Gastrocnemius medialis (tissue), 4 donors: ENCODE measurements at regions not wholly inside any gene's neighbourhood (a gene's known extent, or its start where the extent isn't known, plus 50 kb on each side); places are given as distances from the start of the nearest gene placed in this dataset.

Source experiments
- ATAC-seq, 2 donors: fragments of 150-250 bp; one replicate each; pipeline ENCODE4 v1.9.1; 2016
- DNase-seq, 2 donors: peaks; one replicate each; pipeline ENCODE4 v3.0.0-alpha.2; 2019
- H3K27ac ChIP-seq, 4 donors: fragments of 200-600 bp; sonication (generic); 1 replicate in 1 of 4; 2 replicates in 3 of 4; pipeline ENCODE4 v1.5.1; 2016 to 2018; ENCODE audit warnings: mild to moderate bottlenecking in 2 of 4, moderate library complexity in 1 of 4
- H3K27me3 ChIP-seq, 3 donors: fragments of 200-600 bp; sonication (generic) in 2 of 3; 1 replicate in 1 of 3; 2 replicates in 2 of 3; pipeline versions ENCODE4 v1.5.1 to v1.6.0; 2016 to 2019; ENCODE audit warnings: mild to moderate bottlenecking in 1 of 3, moderate library complexity in 1 of 3
- H3K36me3 ChIP-seq, 2 donors: fragments of 200-600 bp; sonication (generic) in 1 of 2; one replicate each; pipeline ENCODE4 v1.5.1; 2017 to 2018
- H3K4me1 ChIP-seq, 2 donors: fragments of 200-600 bp; sonication (generic) in 1 of 2; one replicate each; pipeline ENCODE4 v1.5.1; 2016 to 2017; ENCODE audit warnings: mild to moderate bottlenecking in 2 of 2
- H3K4me3 ChIP-seq, 4 donors: fragments of 200-600 bp; sonication (generic) in 3 of 4; 1 replicate in 1 of 4; 2 replicates in 3 of 4; pipeline ENCODE4 v1.5.1; 2016 to 2019; ENCODE audit warnings: mild to moderate bottlenecking in 2 of 4
- H3K9me3 ChIP-seq, 3 donors: fragments of 200-600 bp; sonication (generic) in 2 of 3; 1 replicate in 1 of 3; 2 replicates in 2 of 3; pipeline ENCODE4 v1.5.1; 2016 to 2019
- CTCF ChIP-seq, 5 experiments: fragments of 450-650 bp in 3 of 5; fragments of 200-600 bp in 2 of 5; sonication (generic) in 2 of 5; IDR thresholded peaks in 4 of 5; conservative IDR thresholded peaks in 1 of 5; 1 replicate in 4 of 5; 2 replicates in 1 of 5; pipeline ENCODE4 v1.5.1; 2016 to 2019; ENCODE audit warnings: antibody characterized with exemption in 5 of 5, mild to moderate bottlenecking in 3 of 5, moderate library complexity in 3 of 5
- POLR2A ChIP-seq, 2 donors: fragments of 450-650 bp; IDR thresholded peaks; one replicate each; pipeline ENCODE4 v1.6.1; 2017; ENCODE audit warnings: antibody characterized with exemption in 2 of 2, mild to moderate bottlenecking in 2 of 2, moderate library complexity in 2 of 2
- in situ Hi-C, 4 donors: fragments of 200-750 bp; cut with MboI; loops; one replicate each; pipeline versions ENCODE4 v1.15.0 to v1.8.0; 2017; ENCODE audit warnings: low sequenced_read_pairs in 4 of 4
- intact Hi-C: fragments of 100-400 bp; cut with DNase I; formaldehyde crosslinking; loops from one replicate; pipeline ENCODE4 v1.15.1; 2023; ENCODE audit warnings: low total_unique reads

DNA sequence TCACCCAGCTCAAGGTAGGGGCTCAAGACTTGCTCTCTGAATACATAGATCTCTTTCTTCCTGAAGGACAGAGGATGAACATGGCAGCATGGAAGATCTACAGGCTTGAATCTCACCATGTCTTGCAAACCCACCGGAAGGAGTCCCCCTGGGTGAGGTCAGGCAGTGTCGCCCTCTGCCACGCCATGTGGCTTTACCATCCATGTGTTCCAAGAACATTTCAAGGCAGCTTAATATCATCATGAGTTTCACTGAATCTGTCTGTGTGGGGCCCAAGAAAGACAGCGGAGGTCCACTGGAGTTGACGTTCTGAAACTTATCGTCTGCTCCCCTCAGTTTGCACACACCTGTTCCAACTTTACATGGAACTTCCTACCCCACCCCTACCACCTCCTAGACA lies 1202.6 kb downstream of the TBC1D22A start:
- Histone ChIP-seq H3K27me3 (no peaks in the 10 kb centered on the region), H3K9me3 (no peaks in the 10 kb centered on the region), H3K4me3 (no peak overlapping the region), H3K4me1 (no peaks in the 10 kb centered on the region), H3K27ac (no peak overlapping the region), H3K36me3 (no peaks in the 10 kb centered on the region)
- TF ChIP-seq CTCF (IDR thresholded peaks at IDR 0.05 in 4 of 5, conservative IDR thresholded peaks at IDR 0.05 in 1 of 5) (no peak), POLR2A (IDR thresholded peaks at IDR 0.05) (no peak)
- ATAC-seq = no peak
- in situ Hi-C loops (no loop called here), intact Hi-C loops (no loop called here)
- DNase-seq = no peak

DNA sequence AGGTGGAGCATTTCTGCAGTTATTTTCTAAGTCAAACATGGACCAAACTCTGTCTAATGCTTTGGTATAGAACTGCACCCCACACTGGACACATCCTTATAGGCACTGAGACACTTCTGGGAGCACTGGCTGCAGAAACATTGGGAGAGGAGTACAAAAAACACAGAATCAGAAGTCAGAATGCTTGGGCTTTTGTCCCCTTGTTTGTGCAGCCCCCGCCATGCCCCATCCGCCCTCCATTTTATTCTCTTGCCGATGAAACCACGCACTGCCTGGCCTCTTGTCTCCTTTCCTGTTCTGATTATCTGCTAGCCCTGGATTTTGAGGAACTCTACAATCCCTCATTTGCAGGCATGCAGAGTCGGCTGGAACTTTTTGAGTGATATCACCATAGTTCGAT lies 1201.2 kb downstream of the TBC1D22A start:
- Histone ChIP-seq H3K4me3 (no peak overlapping the region), H3K27ac (no peak overlapping the region), H3K4me1 (no peaks in the 10 kb centered on the region), H3K36me3 (no peaks in the 10 kb centered on the region), H3K27me3 (no peaks in the 10 kb centered on the region), H3K9me3 (no peaks in the 10 kb centered on the region)
- TF ChIP-seq CTCF (IDR thresholded peaks at IDR 0.05 in 4 of 5, conservative IDR thresholded peaks at IDR 0.05 in 1 of 5) (no peak), POLR2A (IDR thresholded peaks at IDR 0.05) (no peak)
- ATAC-seq (no peak), DNase-seq (no peak)
- in situ Hi-C loops = no loop called here
- intact Hi-C loops = no loop called here

- no peak for ATAC-seq
- intact Hi-C loops (no loop called here), in situ Hi-C loops (no loop called here)
- H3K4me1 ChIP-seq = no peaks in the 10 kb centered on the region
- TF ChIP-seq CTCF (IDR thresholded peaks at IDR 0.05 in 4 of 5, conservative IDR thresholded peaks at IDR 0.05 in 1 of 5) (no peak), POLR2A (IDR thresholded peaks at IDR 0.05) (no peak)
- H3K27me3 ChIP-seq = no peaks in the 10 kb centered on the region
- no peak for DNase-seq
- peaks cover 0 to 6% (median 0%) of the 10 kb centered on the region in 3 donors for H3K9me3 ChIP-seq
- no peak overlapping the region for H3K4me3 ChIP-seq
- no peaks in the 10 kb centered on the region for H3K36me3 ChIP-seq
- no peak overlapping the region for H3K27ac ChIP-seq
Measured at GRCh38 chr22:47957649-47958048, 1195.2 kb downstream of the TBC1D22A start.

GRCh38 chr22:47954107-47954506 lies 1191.7 kb downstream of the TBC1D22A start:
- DNase-seq (no peak), ATAC-seq (no peak)
- H3K27ac ChIP-seq = no peak overlapping the region
- no peak overlapping the region for H3K4me3 ChIP-seq
- intact Hi-C loops = no loop called here
- no peaks in the 10 kb centered on the region for H3K4me1 ChIP-seq
- in situ Hi-C loops = no loop called here
- peaks cover 0 to 6% (median 0%) of the 10 kb centered on the region in 3 donors for H3K9me3 ChIP-seq
- TF ChIP-seq POLR2A (IDR thresholded peaks at IDR 0.05) (no peak), CTCF (IDR thresholded peaks at IDR 0.05 in 4 of 5, conservative IDR thresholded peaks at IDR 0.05 in 1 of 5) (no peak)
- no peaks in the 10 kb centered on the region for H3K36me3 ChIP-seq
- peaks cover 0 to 4% (median 0%) of the 10 kb centered on the region in 3 donors for H3K27me3 ChIP-seq

- in situ Hi-C loops = no loop called here
- H3K4me3 ChIP-seq = no peak overlapping the region
- no peak for TF ChIP-seq CTCF (IDR thresholded peaks at IDR 0.05 in 4 of 5, conservative IDR thresholded peaks at IDR 0.05 in 1 of 5)
- no peak for TF ChIP-seq POLR2A (IDR thresholded peaks at IDR 0.05)
Measured at GRCh38 chr22:47944941-47945340, 1182.5 kb downstream of the TBC1D22A start.

More at GRCh38 chr22:47944941-47945340, 1182.5 kb downstream of the TBC1D22A start:
- ATAC-seq = no peak
- Histone ChIP-seq H3K9me3 (no peaks in the 10 kb centered on the region), H3K27ac (no peak overlapping the region), H3K27me3 (no peaks in the 10 kb centered on the region), H3K36me3 (no peaks in the 10 kb centered on the region), H3K4me1 (no peaks in the 10 kb centered on the region)
- no peak for DNase-seq
- intact Hi-C loops = no loop called here
